Neutrophil (primary cell): ENCODE measurements at regions not wholly inside any gene's neighbourhood (a gene's known extent, or its start where the extent isn't known, plus 50 kb on each side); places are given as distances from the start of the nearest gene placed in this dataset.
"Not testable (repeated sequence)": the region's sequence is repeated elsewhere in the genome, so short reads cannot be mapped to it uniquely, and the experiment has no call there.

Source experiments
- H3K27ac ChIP-seq: fragments of 200-600 bp; sonication (generic); 2 replicates; pipeline ENCODE4 v1.5.1; 2016; ENCODE audit warnings: mild to moderate bottlenecking, moderate library complexity
- H3K27me3 ChIP-seq: fragments of 200-600 bp; sonication (generic); 2 replicates; pipeline ENCODE4 v1.6.0; 2016; ENCODE audit warnings: mild to moderate bottlenecking
- H3K36me3 ChIP-seq: fragments of 200-600 bp; sonication (generic); 2 replicates; pipeline ENCODE4 v1.5.1; 2017
- H3K4me1 ChIP-seq, 2 experiments: fragments of 200-600 bp in 1 of 2; sonication (generic) in 1 of 2; 1 replicate in 1 of 2; 2 replicates in 1 of 2; pipeline versions ENCODE4 v1.5.1 to v1.6.1; 2013 to 2016; ENCODE audit warnings: low read depth in 1 of 2, low read length in 1 of 2, mild to moderate bottlenecking in 1 of 2, moderate library complexity in 1 of 2; ENCODE audit not compliant: control insufficient read depth in 1 of 2, insufficient read depth in 1 of 2
- H3K4me3 ChIP-seq, 2 experiments: fragments of 200-600 bp in 1 of 2; sonication (generic) in 1 of 2; 1 replicate in 1 of 2; 2 replicates in 1 of 2; pipeline ENCODE4 v1.5.1; 2013 to 2016; ENCODE audit warnings: low read depth in 1 of 2, low read length in 1 of 2, mild to moderate bottlenecking in 1 of 2, moderate library complexity in 1 of 2
- H3K9me3 ChIP-seq: fragments of 200-600 bp; sonication (generic); 2 replicates; pipeline ENCODE4 v1.5.1; 2016
- CTCF ChIP-seq: fragments of 200-600 bp; sonication (generic); IDR thresholded peaks from 2 replicates; pipeline ENCODE4 v1.5.1; 2016; ENCODE audit warnings: antibody characterized with exemption

- H3K4me3 ChIP-seq, result no peak overlapping the region
Observed at GRCh38 chr2:210963386-210963785, 407.0 kb downstream of the CPS1 start.

DNA sequence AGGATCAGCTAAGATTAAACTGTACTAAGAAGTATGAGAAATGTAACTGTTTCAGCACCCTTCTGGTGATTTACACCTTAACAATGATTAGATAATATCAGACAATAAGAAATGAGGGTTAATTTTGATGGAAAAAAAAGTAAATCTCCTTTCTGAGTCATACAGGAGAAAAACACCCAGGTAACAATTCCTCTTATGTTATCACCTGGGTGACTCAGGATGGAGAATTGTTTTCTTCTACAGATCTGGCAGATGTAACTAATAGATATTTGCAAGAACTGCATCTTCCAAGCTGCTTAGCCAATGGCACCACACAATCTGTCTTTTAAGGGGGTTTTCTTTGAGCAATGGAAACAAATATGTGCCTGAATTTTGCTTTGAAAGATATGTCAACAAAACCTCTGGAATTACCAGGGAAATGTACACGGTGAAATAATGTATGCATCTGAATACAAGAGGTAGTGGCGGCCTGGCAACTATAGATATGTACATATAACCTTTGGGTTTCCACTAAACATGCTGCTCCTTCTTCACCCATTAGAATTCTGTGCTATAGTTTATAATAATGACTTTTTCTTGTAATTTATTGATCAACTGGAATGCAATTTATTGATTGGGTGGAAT lies 407.9 kb downstream of the CPS1 start:
- no peaks in the 10 kb centered on the region for H3K36me3 ChIP-seq

More at GRCh38 chr2:210963386-210963785, 407.0 kb downstream of the CPS1 start:
- TF ChIP-seq CTCF, result no peak
- Histone ChIP-seq H3K36me3 (no peaks in the 10 kb centered on the region), H3K4me1 (no peaks in the 10 kb centered on the region), H3K27me3 (no peaks in the 10 kb centered on the region), H3K9me3 (no peaks in the 10 kb centered on the region), H3K27ac (no peak overlapping the region)

GRCh38 chr2:210965472-210965871 lies 409.1 kb downstream of the CPS1 start:
- Histone ChIP-seq H3K27me3 (no peaks in the 10 kb centered on the region), H3K9me3 (no peaks in the 10 kb centered on the region), H3K27ac (no peak overlapping the region), H3K4me1 (no peaks in the 10 kb centered on the region), H3K4me3 (no peak overlapping the region), H3K36me3 (no peaks in the 10 kb centered on the region)
- no peak for TF ChIP-seq CTCF

More for the DNA sequence above, 407.9 kb downstream of the CPS1 start:
- Histone ChIP-seq H3K27me3 (no peaks in the 10 kb centered on the region), H3K4me3 (no peak overlapping the region), H3K27ac (no peak overlapping the region), H3K4me1 (no peaks in the 10 kb centered on the region), H3K9me3 (no peaks in the 10 kb centered on the region)
- TF ChIP-seq CTCF, result no peak

GRCh38 chr2:210966330-210966729 lies 409.9 kb downstream of the CPS1 start:
- TF ChIP-seq CTCF, result no peak
- Histone ChIP-seq H3K27me3 (no peaks in the 10 kb centered on the region), H3K4me3 (no peak overlapping the region), H3K9me3 (no peaks in the 10 kb centered on the region), H3K4me1 (no peaks in the 10 kb centered on the region), H3K36me3 (no peaks in the 10 kb centered on the region), H3K27ac (no peak overlapping the region)

GRCh38 chr2:210971431-210971830 lies 415.0 kb downstream of the CPS1 start:
- no peak for TF ChIP-seq CTCF
- H3K36me3 ChIP-seq, result no peaks in the 10 kb centered on the region
- no peaks in the 10 kb centered on the region for H3K27me3 ChIP-seq
- H3K9me3 ChIP-seq, result no peaks in the 10 kb centered on the region
- H3K4me1 ChIP-seq, result no peaks in the 10 kb centered on the region
- H3K27ac ChIP-seq, result no peak overlapping the region
- H3K4me3 ChIP-seq, result no peak overlapping the region

GRCh38 chr2:210986806-210987205 lies 430.4 kb downstream of the CPS1 start:
- H3K36me3 ChIP-seq, H3K27ac ChIP-seq, H3K4me1 ChIP-seq, H3K27me3 ChIP-seq, H3K9me3 ChIP-seq, H3K4me3 ChIP-seq: not testable (repeated sequence)
